Pulmonary artery endothelial cell (primary cell): ENCODE measurements at regions not wholly inside any gene's neighbourhood (a gene's known extent, or its start where the extent isn't known, plus 50 kb on each side); places are given as distances from the start of the nearest gene placed in this dataset.
"Not testable (repeated sequence)": the region's sequence is repeated elsewhere in the genome, so short reads cannot be mapped to it uniquely, and the experiment has no call there.

Experiments
- DNase-seq: peaks from one replicate; pipeline ENCODE4 v3.0.0-alpha.2; 2011; ENCODE audit warnings: low read depth, low spot score

- no peak for DNase-seq
Measured at GRCh38 chr3:72069543-72069942, 284.6 kb upstream of the PROK2 start.

- DNase-seq: no peak
Measured at GRCh38 chr3:72068621-72069020, 283.7 kb upstream of the PROK2 start.

GRCh38 chr3:72067721-72068120, 282.8 kb upstream of the PROK2 start:
- DNase-seq: no peak

GRCh38 chr3:72065872-72066641, 281.1 kb upstream of the PROK2 start:
- no peak for DNase-seq

- no peak for DNase-seq
Measured at GRCh38 chr3:72065236-72065635, 280.3 kb upstream of the PROK2 start.

- not testable (repeated sequence) for DNase-seq
Measured at GRCh38 chr3:72064727-72065126, 279.8 kb upstream of the PROK2 start.

GRCh38 chr3:72062017-72062416, 277.1 kb upstream of the PROK2 start:
- no peak for DNase-seq

GRCh38 chr3:72060447-72061034, 275.6 kb upstream of the PROK2 start:
- no peak for DNase-seq

- no peak for DNase-seq
Measured at GRCh38 chr3:72058493-72059081, 273.6 kb upstream of the PROK2 start.

GRCh38 chr3:72055436-72055835, 270.5 kb upstream of the PROK2 start:
- DNase-seq: no peak

- DNase-seq: no peak
Measured at GRCh38 chr3:72054976-72055375, 270.0 kb upstream of the PROK2 start.

- DNase-seq: no peak
Measured at GRCh38 chr3:72052841-72053409, 268.0 kb upstream of the PROK2 start.

- DNase-seq: no peak
Measured at GRCh38 chr3:72050771-72051170, 265.8 kb upstream of the PROK2 start.

- no peak for DNase-seq
Measured at GRCh38 chr3:72050048-72050632, 265.2 kb upstream of the PROK2 start.

- DNase-seq: no peak
Measured at GRCh38 chr3:72049300-72049699, 264.4 kb upstream of the PROK2 start.

GRCh38 chr3:72048873-72049272, 263.9 kb upstream of the PROK2 start:
- no peak for DNase-seq

- no peak for DNase-seq
Measured at GRCh38 chr3:72047221-72047871, 262.4 kb upstream of the PROK2 start.

- DNase-seq: no peak
Measured at GRCh38 chr3:72044231-72044855, 259.4 kb upstream of the PROK2 start.

GRCh38 chr3:72043204-72044133, 258.5 kb upstream of the PROK2 start:
- DNase-seq: no peak
